Ishikawa (cell line): ENCODE measurements at regions not wholly inside any gene's neighbourhood (a gene's known extent, or its start where the extent isn't known, plus 50 kb on each side); places are given as distances from the start of the nearest gene placed in this dataset.

Source experiments
- CEBPB ChIP-seq: IDR thresholded peaks from 2 replicates; pipeline ENCODE4 v1.6.1; 2012
- CREB1 ChIP-seq: IDR thresholded peaks from 2 replicates; pipeline ENCODE4 v1.6.1; 2012; ENCODE audit warnings: low read depth
- EGR1 ChIP-seq: IDR thresholded peaks from 2 replicates; pipeline ENCODE4 v1.6.1; 2012
- EP300 ChIP-seq: IDR thresholded peaks from 2 replicates; pipeline ENCODE4 v1.6.1; 2012; ENCODE audit warnings: borderline replicate concordance
- FOXM1 ChIP-seq: IDR thresholded peaks from 2 replicates; pipeline ENCODE4 v1.6.1; 2012; ENCODE audit warnings: low read depth, borderline replicate concordance
- NFIC ChIP-seq: IDR thresholded peaks from 2 replicates; pipeline ENCODE4 v1.6.1; 2012
- RAD21 ChIP-seq: IDR thresholded peaks from 2 replicates; pipeline ENCODE4 v1.6.1; 2012; ENCODE audit warnings: low read depth
- REST ChIP-seq: IDR thresholded peaks from 2 replicates; pipeline ENCODE4 v1.6.1; 2012; ENCODE audit warnings: low read depth, mild to moderate bottlenecking
- TAF1 ChIP-seq: IDR thresholded peaks from 2 replicates; pipeline ENCODE4 v1.6.1; 2012; ENCODE audit warnings: low read depth, mild to moderate bottlenecking
- TCF12 ChIP-seq: IDR thresholded peaks from 2 replicates; pipeline ENCODE4 v1.6.1; 2012; ENCODE audit warnings: low read depth
- TEAD4 ChIP-seq: IDR thresholded peaks from 2 replicates; pipeline ENCODE4 v1.6.1; 2012
- YY1 ChIP-seq: IDR thresholded peaks from 2 replicates; pipeline ENCODE4 v1.6.1; 2012; ENCODE audit warnings: low read depth
- ZBTB7A ChIP-seq: IDR thresholded peaks from 2 replicates; pipeline ENCODE4 v1.6.1; 2012; ENCODE audit warnings: low read depth
- TF ChIP-seq, protein P1 (sequence below): IDR thresholded peaks from 2 replicates; pipeline ENCODE4 v1.6.1; 2012
- TF ChIP-seq, protein P2 (sequence below): IDR thresholded peaks from 2 replicates; pipeline ENCODE4 v1.6.1; 2012

- no peak for TF ChIP-seq CEBPB
These were observed 713.1 kb downstream of the DNAJB9 start for GRCh38 chr7:109282726-109283125.

DNA sequence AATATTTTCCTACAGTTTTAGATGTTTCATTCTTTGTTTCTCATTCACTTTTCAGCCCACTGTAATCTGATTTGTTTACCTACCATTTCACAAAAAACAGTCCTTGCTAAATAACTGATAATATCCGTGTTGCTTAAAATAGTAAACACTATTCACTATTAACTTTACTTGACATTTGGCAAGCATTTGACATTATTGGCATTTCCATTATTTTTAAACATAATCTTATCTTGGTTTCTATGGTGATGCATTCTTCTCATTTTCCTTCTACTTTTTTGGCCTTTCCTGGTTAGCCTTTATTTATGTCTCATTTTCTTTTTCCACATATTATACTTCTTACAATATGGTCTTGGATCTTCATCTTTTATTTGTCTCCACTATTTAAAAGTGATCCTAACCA is 715.3 kb downstream of the DNAJB9 start:
- TF ChIP-seq FOXM1 (no peak), REST (no peak), RAD21 (no peak), TCF12 (no peak), ZBTB7A (no peak)

DNA sequence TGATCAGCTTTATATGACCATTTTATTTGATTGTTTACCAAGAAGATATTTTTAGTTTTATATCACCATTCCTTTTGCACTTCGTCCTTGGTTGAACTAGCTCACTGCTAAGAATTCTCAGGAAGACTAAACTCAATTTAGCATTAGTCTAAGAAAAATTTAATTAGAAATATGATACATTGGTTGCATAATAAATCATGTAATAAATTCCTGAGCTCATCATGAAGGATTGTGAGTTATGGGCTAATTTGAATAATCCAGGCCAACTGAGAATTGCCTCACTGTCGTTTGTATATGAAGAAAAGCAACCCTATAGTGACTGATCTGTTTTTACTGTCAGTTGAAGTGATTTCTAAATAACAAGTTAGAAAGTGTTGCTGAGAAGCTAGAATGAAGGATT is 725.5 kb downstream of the DNAJB9 start:
- no peak for TF ChIP-seq TEAD4
- TF ChIP-seq, protein P1, sequence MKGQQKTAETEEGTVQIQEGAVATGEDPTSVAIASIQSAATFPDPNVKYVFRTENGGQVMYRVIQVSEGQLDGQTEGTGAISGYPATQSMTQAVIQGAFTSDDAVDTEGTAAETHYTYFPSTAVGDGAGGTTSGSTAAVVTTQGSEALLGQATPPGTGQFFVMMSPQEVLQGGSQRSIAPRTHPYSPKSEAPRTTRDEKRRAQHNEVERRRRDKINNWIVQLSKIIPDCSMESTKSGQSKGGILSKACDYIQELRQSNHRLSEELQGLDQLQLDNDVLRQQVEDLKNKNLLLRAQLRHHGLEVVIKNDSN = no peak
- TF ChIP-seq EGR1 = no peak
- TF ChIP-seq NFIC = no peak
- no peak for TF ChIP-seq EP300
- no peak for TF ChIP-seq TCF12
- TF ChIP-seq FOXM1 = no peak
- no peak for TF ChIP-seq RAD21
- no peak for TF ChIP-seq CREB1
- no peak for TF ChIP-seq YY1
- TF ChIP-seq, protein P2, sequence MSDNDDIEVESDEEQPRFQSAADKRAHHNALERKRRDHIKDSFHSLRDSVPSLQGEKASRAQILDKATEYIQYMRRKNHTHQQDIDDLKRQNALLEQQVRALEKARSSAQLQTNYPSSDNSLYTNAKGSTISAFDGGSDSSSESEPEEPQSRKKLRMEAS = no peak
- TF ChIP-seq TAF1 = no peak

DNA sequence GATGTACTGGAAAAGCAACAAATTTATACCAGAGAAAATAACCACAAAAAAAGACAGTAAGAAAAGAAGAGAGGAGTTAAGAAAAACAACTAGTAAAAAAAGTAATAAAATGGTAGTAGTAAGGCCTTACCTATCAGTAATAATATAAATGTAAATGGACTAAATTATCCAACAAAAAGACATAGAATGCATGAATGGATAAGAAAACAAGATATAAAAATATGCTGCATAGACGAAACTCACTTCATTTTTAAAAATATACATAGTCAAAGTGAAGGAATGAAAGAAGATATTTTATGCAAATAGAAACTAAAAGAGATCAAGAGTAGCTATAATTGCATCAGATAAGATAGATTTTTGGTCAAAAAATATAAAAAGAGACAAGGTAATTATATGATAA is 739.1 kb downstream of the DNAJB9 start:
- TF ChIP-seq TCF12 = no peak
- TF ChIP-seq, protein P1 = no peak
- TF ChIP-seq RAD21 = no peak
- no peak for TF ChIP-seq FOXM1
- no peak for TF ChIP-seq REST
- no peak for TF ChIP-seq TAF1
- TF ChIP-seq CREB1 = no peak
- no peak for TF ChIP-seq CEBPB
- no peak for TF ChIP-seq TEAD4
- TF ChIP-seq YY1 = no peak

DNA sequence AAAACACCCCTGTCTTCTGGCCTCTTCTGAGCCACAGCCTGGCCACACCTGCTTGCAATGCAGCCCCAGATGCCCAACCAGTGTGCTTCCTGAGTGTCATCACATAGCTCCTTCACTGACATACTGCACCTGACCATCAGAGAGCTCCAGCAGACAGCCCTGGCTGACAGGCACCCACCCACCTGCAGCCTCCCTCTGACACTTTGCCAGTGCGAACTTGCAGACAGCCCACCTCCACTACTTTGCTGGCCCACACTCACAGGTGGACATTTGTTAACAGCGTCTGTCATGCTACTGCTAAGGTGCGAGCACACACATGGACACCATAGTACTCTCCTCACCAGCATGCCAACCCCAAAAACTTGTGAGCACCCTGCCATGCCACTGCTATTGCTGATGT is 740.1 kb downstream of the DNAJB9 start:
- no peak for TF ChIP-seq TEAD4
- no peak for TF ChIP-seq CEBPB
- TF ChIP-seq TCF12 = no peak
- TF ChIP-seq REST = no peak
- no peak for TF ChIP-seq EGR1
- no peak for TF ChIP-seq EP300
- no peak for TF ChIP-seq NFIC
- no peak for TF ChIP-seq FOXM1
- TF ChIP-seq CREB1 = no peak
- TF ChIP-seq ZBTB7A = no peak
- TF ChIP-seq, protein P2 = no peak
- TF ChIP-seq, protein P1 = no peak
- TF ChIP-seq TAF1 = no peak
- no peak for TF ChIP-seq YY1
- TF ChIP-seq RAD21 = no peak
